ENCODE measurements at regions not wholly inside any gene's neighbourhood (a gene's known extent, or its start where the extent isn't known, plus 50 kb on each side); places are given as distances from the start of the nearest gene placed in this dataset.

DNA sequence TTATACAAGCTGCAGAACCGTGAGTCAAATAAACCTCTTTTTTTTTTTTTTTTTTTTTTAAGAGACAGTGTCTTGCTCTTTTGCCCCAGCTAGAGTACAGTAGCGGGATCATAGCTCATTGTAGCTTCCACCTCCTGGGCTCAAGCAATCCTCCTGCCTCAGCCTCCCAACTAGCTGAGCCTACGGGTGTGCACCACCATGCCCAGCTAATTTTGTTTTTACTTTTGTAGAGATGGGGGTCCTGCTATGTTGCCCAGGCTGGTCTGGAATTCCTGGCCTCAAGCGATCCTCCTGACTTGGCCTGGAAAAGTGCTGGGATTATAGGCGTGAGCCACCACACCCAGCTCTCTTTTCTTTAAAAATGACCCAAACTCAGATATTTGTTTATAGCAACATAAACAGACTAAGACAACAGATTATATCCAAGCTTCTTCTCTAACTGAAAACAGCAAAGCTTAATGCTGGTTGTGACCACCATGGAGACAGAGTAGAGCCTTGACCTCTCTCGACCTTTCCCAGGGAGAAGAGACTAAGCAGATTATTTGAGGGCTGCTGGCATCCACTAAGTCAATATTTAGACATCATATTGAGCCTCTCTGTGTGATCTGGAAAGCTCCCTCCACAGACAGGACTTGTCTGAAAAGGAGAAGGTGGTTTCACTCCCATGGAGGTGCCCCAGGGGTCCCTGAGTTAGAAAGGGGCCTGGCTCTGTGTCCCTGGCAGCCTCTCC lies 150.0 kb downstream of the KCTD15 start:
- TF ChIP-seq CTCF (IDR thresholded peaks at IDR 0.05): no peak
- TF ChIP-seq POLR2A (IDR thresholded peaks at IDR 0.05): no peak
